ENCODE measurements at regions not wholly inside any gene's neighbourhood (a gene's known extent, or its start where the extent isn't known, plus 50 kb on each side); places are given as distances from the start of the nearest gene placed in this dataset.

GRCh38 chr1:193321242-193321840 lies 134.9 kb upstream of the B3GALT2 start:
- TF ChIP-seq CTCF (IDR thresholded peaks at IDR 0.05; ENCODE audit: low read length, missing control alignments), result no peak
- peak; percentile 18 for DNase-seq (ENCODE audit: low read depth)
- H3K4me3 ChIP-seq (replicated peaks; ENCODE audit: low read depth, low read length), result no peak overlapping the region

- DNase-seq (ENCODE audit: low read depth), result no peak
- H3K4me3 ChIP-seq (replicated peaks; ENCODE audit: low read depth, low read length), result no peak overlapping the region
- no peak for TF ChIP-seq CTCF (IDR thresholded peaks at IDR 0.05; ENCODE audit: low read length, missing control alignments)
Observed at GRCh38 chr1:193320270-193320669, 133.9 kb upstream of the B3GALT2 start.

- no peak for DNase-seq (ENCODE audit: low read depth)
- H3K4me3 ChIP-seq (replicated peaks; ENCODE audit: low read depth, low read length), result no peak overlapping the region
- no peak for TF ChIP-seq CTCF (IDR thresholded peaks at IDR 0.05; ENCODE audit: low read length, missing control alignments)
Observed at GRCh38 chr1:193318347-193318746, 131.9 kb upstream of the B3GALT2 start.

GRCh38 chr1:193313354-193314140 lies 127.1 kb upstream of the B3GALT2 start:
- no peak overlapping the region for H3K4me3 ChIP-seq (replicated peaks; ENCODE audit: low read depth, low read length)
- no peak for DNase-seq (ENCODE audit: low read depth)
- TF ChIP-seq CTCF (IDR thresholded peaks at IDR 0.05; ENCODE audit: low read length, missing control alignments), result no peak

- no peak overlapping the region for H3K4me3 ChIP-seq (replicated peaks; ENCODE audit: low read depth, low read length)
- no peak for TF ChIP-seq CTCF (IDR thresholded peaks at IDR 0.05; ENCODE audit: low read length, missing control alignments)
- no peak for DNase-seq (ENCODE audit: low read depth)
Observed at GRCh38 chr1:193312432-193312831, 126.0 kb upstream of the B3GALT2 start.

- DNase-seq (ENCODE audit: low read depth), result no peak
- no peak for TF ChIP-seq CTCF (IDR thresholded peaks at IDR 0.05; ENCODE audit: low read length, missing control alignments)
- no peak overlapping the region for H3K4me3 ChIP-seq (replicated peaks; ENCODE audit: low read depth, low read length)
Observed at GRCh38 chr1:193311226-193311948, 125.0 kb upstream of the B3GALT2 start.
